SHP77 (cell line): ENCODE measurements at regions not wholly inside any gene's neighbourhood (a gene's known extent, or its start where the extent isn't known, plus 50 kb on each side); places are given as distances from the start of the nearest gene placed in this dataset.

Experiments used
- DNase-seq, 2 experiments: peaks; one replicate each; lab custom pipeline; 2025; lab: John Stamatoyannopoulos, UW

GRCh38 chr12:46450279-46450748 is 77.7 kb upstream of the SLC38A2 start:
- DNase-seq: no peak

GRCh38 chr12:46449856-46450255 is 77.3 kb upstream of the SLC38A2 start:
- no peak for DNase-seq

- no peak for DNase-seq
Measured at GRCh38 chr12:46449316-46449715, 76.7 kb upstream of the SLC38A2 start.

- DNase-seq: no peak
Measured at GRCh38 chr12:46446645-46447044, 74.1 kb upstream of the SLC38A2 start.

- no peak for DNase-seq
Measured at GRCh38 chr12:46445551-46446235, 73.1 kb upstream of the SLC38A2 start.

GRCh38 chr12:46445093-46445492 is 72.5 kb upstream of the SLC38A2 start:
- no peak for DNase-seq

- no peak for DNase-seq
Measured at GRCh38 chr12:46443594-46444263, 71.2 kb upstream of the SLC38A2 start.

GRCh38 chr12:46442738-46443137 is 70.2 kb upstream of the SLC38A2 start:
- DNase-seq: no peak

- DNase-seq: no peak
Measured at GRCh38 chr12:46442239-46442638, 69.7 kb upstream of the SLC38A2 start.

- no peak for DNase-seq
Measured at GRCh38 chr12:46439793-46440511, 67.4 kb upstream of the SLC38A2 start.

GRCh38 chr12:46438719-46439319 is 66.2 kb upstream of the SLC38A2 start:
- no peak for DNase-seq

GRCh38 chr12:46438256-46438655 is 65.7 kb upstream of the SLC38A2 start:
- DNase-seq: no peak

- DNase-seq: no peak
Measured at GRCh38 chr12:46437469-46437868, 64.9 kb upstream of the SLC38A2 start.

- DNase-seq: no peak
Measured at GRCh38 chr12:46436747-46437146, 64.2 kb upstream of the SLC38A2 start.

- DNase-seq: no peak
Measured at GRCh38 chr12:46435625-46436024, 63.1 kb upstream of the SLC38A2 start.

- DNase-seq: no peak
Measured at GRCh38 chr12:46435029-46435428, 62.5 kb upstream of the SLC38A2 start.

GRCh38 chr12:46433829-46434228 is 61.3 kb upstream of the SLC38A2 start:
- no peak for DNase-seq

GRCh38 chr12:46432325-46432724 is 59.8 kb upstream of the SLC38A2 start:
- DNase-seq: no peak

- DNase-seq: no peak
Measured at GRCh38 chr12:46430340-46430948, 57.9 kb upstream of the SLC38A2 start.
